WTC11 (cell line): ENCODE measurements at regions not wholly inside any gene's neighbourhood (a gene's known extent, or its start where the extent isn't known, plus 50 kb on each side); places are given as distances from the start of the nearest gene placed in this dataset.

Experiments used
- ATAC-seq: fragments of 200-7000 bp; cut with Tn5 transposase; 2 replicates; pipeline ENCODE4 v1.10.0; 2021; ENCODE audit warnings: mild to moderate bottlenecking, moderate library complexity
- CTCF ChIA-PET: fragments of 300-600 bp; sonication (Branson Sonifier 250); formaldehyde crosslinking; loops from one replicate; lab custom pipeline; 2021; ENCODE audit warnings: antibody characterized with exemption; lab: Charles Lee
- POLR2A ChIA-PET: fragments of 350-600 bp; sonication (Branson Sonifier 250); formaldehyde crosslinking; loops from one replicate; lab custom pipeline; 2021; ENCODE audit warnings: antibody characterized with exemption; lab: Charles Lee
- DNase-seq: peaks from one replicate; pipeline ENCODE4 v3.0.0; 2021; ENCODE audit warnings: low spot score
- H3K27ac Mint-ChIP-seq: 2 replicates; pipeline ENCODE4 v1.8.0; 2021; ENCODE audit warnings: mixed read lengths
- H3K27me3 Mint-ChIP-seq: 2 replicates; pipeline ENCODE4 v1.8.0; 2021; ENCODE audit warnings: low read depth, mild to moderate bottlenecking, moderate library complexity, mixed read lengths
- H3K36me3 Mint-ChIP-seq: 2 replicates; pipeline ENCODE4 v1.8.0; 2021; ENCODE audit warnings: mixed read lengths
- H3K4me1 Mint-ChIP-seq: 2 replicates; pipeline ENCODE4 v1.8.0; 2022; ENCODE audit warnings: mixed read lengths
- H3K4me3 Mint-ChIP-seq: 2 replicates; pipeline ENCODE4 v1.8.0; 2021; ENCODE audit warnings: mild to moderate bottlenecking, moderate library complexity, mixed read lengths
- H3K9me3 Mint-ChIP-seq: 2 replicates; pipeline ENCODE4 v1.8.0; 2021; ENCODE audit warnings: mixed read lengths
- CREB1 ChIP-seq: sonication (generic); formaldehyde crosslinking; IDR thresholded peaks from 2 replicates; pipeline ENCODE4 v1.8.0; 2023; ENCODE audit warnings: mild to moderate bottlenecking, missing genetic modification reagents
- HMGA2 ChIP-seq: fragments of 250-450 bp; sonication (Bioruptor Pico); IDR thresholded peaks from 2 replicates; pipeline ENCODE4 v1.4.0; 2021; ENCODE audit warnings: mild to moderate bottlenecking, moderate library complexity
- JAZF1 ChIP-seq: fragments of 250-450 bp; sonication (Bioruptor Pico); IDR thresholded peaks from 2 replicates; pipeline ENCODE4 v1.9.0; 2021; ENCODE audit warnings: moderate library complexity, mild to moderate bottlenecking, inconsistent platforms
- OVOL2 ChIP-seq: fragments of 250-450 bp; sonication (Bioruptor Pico); IDR thresholded peaks from 2 replicates; pipeline ENCODE4 v1.9.0; 2021; ENCODE audit warnings: mild to moderate bottlenecking, borderline replicate concordance
- RORB ChIP-seq: fragments of 250-450 bp; sonication (Bioruptor Pico); IDR thresholded peaks from 2 replicates; pipeline ENCODE4 v1.9.0; 2021; ENCODE audit warnings: mild to moderate bottlenecking
- TEAD1 ChIP-seq: sonication (generic); formaldehyde crosslinking; IDR thresholded peaks from 2 replicates; pipeline ENCODE4 v1.8.0; 2022; ENCODE audit warnings: mild to moderate bottlenecking, missing genetic modification reagents
- TEAD4 ChIP-seq: sonication (generic); formaldehyde crosslinking; IDR thresholded peaks from 2 replicates; pipeline ENCODE4 v1.8.0; 2022; ENCODE audit warnings: mild to moderate bottlenecking, missing genetic modification reagents
- ZNF396 ChIP-seq: fragments of 250-450 bp; sonication (Bioruptor Pico); IDR thresholded peaks from 2 replicates; pipeline ENCODE4 v1.8.0; 2021; ENCODE audit warnings: mild to moderate bottlenecking, moderate library complexity, borderline replicate concordance
- ZNF423 ChIP-seq: fragments of 250-450 bp; sonication (Bioruptor Pico); IDR thresholded peaks from 2 replicates; pipeline ENCODE4 v2.1.2; 2022; ENCODE audit warnings: mild to moderate bottlenecking, moderate library complexity
- TF ChIP-seq, protein P1 (sequence below): sonication (generic); formaldehyde crosslinking; IDR thresholded peaks from 2 replicates; pipeline ENCODE4 v1.8.0; 2023; ENCODE audit warnings: missing genetic modification reagents, mild to moderate bottlenecking, borderline replicate concordance
- TF ChIP-seq, protein P2 (sequence below): sonication (generic); formaldehyde crosslinking; IDR thresholded peaks from 2 replicates; pipeline ENCODE4 v1.8.1; 2023; ENCODE audit warnings: mild to moderate bottlenecking, missing genetic modification reagents, moderate library complexity
- TF ChIP-seq, protein P3 (sequence below): sonication (generic); formaldehyde crosslinking; IDR thresholded peaks from 2 replicates; pipeline ENCODE4 v1.8.0; 2023; ENCODE audit warnings: missing genetic modification reagents
- TF ChIP-seq, protein P4 (sequence below): sonication (generic); formaldehyde crosslinking; IDR thresholded peaks from 2 replicates; pipeline ENCODE4 v1.8.0; 2022; ENCODE audit warnings: mild to moderate bottlenecking, missing genetic modification reagents
- TF ChIP-seq, protein P5 (sequence below): sonication (generic); formaldehyde crosslinking; IDR thresholded peaks from 2 replicates; pipeline ENCODE4 v1.8.1; 2023; ENCODE audit warnings: mild to moderate bottlenecking, missing genetic modification reagents
- TF ChIP-seq, protein P6 (sequence below): fragments of 250-450 bp; sonication (Bioruptor Pico); IDR thresholded peaks from 2 replicates; pipeline ENCODE4 v2.1.2; 2022; ENCODE audit warnings: mild to moderate bottlenecking, moderate library complexity

DNA sequence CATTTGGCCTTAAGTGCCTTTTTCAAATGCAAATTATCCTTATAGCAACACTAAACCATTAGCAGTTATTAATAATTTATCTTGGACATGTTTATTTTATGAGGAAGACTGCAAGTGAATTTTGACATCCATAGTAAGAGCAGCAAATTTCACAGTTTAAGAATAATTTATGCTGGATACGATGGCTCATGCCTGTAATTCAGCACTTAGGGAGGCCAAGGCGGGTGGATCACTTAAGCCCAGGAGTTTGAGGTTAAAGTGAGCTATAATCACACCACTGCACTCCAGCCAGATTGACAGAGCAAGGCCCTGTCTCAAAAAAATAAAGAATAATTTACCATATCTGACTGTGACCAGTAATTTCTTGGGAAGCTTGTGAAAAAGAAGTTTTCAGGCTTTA is 286.2 kb downstream of the TMX3 start (continued):
- TF ChIP-seq, protein P1, sequence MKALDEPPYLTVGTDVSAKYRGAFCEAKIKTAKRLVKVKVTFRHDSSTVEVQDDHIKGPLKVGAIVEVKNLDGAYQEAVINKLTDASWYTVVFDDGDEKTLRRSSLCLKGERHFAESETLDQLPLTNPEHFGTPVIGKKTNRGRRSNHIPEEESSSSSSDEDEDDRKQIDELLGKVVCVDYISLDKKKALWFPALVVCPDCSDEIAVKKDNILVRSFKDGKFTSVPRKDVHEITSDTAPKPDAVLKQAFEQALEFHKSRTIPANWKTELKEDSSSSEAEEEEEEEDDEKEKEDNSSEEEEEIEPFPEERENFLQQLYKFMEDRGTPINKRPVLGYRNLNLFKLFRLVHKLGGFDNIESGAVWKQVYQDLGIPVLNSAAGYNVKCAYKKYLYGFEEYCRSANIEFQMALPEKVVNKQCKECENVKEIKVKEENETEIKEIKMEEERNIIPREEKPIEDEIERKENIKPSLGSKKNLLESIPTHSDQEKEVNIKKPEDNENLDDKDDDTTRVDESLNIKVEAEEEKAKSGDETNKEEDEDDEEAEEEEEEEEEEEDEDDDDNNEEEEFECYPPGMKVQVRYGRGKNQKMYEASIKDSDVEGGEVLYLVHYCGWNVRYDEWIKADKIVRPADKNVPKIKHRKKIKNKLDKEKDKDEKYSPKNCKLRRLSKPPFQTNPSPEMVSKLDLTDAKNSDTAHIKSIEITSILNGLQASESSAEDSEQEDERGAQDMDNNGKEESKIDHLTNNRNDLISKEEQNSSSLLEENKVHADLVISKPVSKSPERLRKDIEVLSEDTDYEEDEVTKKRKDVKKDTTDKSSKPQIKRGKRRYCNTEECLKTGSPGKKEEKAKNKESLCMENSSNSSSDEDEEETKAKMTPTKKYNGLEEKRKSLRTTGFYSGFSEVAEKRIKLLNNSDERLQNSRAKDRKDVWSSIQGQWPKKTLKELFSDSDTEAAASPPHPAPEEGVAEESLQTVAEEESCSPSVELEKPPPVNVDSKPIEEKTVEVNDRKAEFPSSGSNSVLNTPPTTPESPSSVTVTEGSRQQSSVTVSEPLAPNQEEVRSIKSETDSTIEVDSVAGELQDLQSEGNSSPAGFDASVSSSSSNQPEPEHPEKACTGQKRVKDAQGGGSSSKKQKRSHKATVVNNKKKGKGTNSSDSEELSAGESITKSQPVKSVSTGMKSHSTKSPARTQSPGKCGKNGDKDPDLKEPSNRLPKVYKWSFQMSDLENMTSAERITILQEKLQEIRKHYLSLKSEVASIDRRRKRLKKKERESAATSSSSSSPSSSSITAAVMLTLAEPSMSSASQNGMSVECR (CRISPR knock-in tag), result no peak
- TF ChIP-seq, all 79 proteins: peak for 0

DNA sequence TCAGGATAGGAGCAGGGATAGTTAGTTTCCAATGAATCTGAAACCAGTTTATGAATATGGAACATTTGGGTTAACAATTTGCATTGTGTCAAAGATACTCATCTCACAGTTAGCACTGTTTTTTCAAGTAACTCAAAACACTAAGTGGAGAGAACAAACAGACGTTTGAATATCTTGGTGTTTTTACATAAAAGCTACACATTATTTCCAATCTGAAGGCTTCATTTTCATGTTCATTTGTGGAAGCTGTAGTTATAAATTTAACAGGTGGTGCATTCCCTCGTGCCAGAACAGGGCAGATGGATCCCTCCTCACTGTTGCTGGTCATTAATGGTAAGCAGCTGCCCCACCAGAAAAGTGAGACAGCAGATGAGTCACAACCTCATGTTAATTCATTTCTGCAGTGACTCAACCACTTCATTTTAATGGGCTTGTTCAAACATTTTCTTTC is 286.9 kb downstream of the TMX3 start:
- ChIA-PET CTCF (no interaction called here), POLR2A (no interaction called here)
- Mint-ChIP-seq H3K27me3 (no peaks in the 10 kb centered on the region), H3K9me3 (peaks cover 3% of the 10 kb centered on the region), H3K27ac (no peak overlapping the region), H3K4me1 (no peaks in the 10 kb centered on the region; the same call in 1 of the 2 replicates), H3K4me3 (no peak overlapping the region), H3K36me3 (peaks cover 1% of the 10 kb centered on the region; the same call in 1 of the 2 replicates)
- DNase-seq (no peak), ATAC-seq (no peak)
- TF ChIP-seq, protein P2, sequence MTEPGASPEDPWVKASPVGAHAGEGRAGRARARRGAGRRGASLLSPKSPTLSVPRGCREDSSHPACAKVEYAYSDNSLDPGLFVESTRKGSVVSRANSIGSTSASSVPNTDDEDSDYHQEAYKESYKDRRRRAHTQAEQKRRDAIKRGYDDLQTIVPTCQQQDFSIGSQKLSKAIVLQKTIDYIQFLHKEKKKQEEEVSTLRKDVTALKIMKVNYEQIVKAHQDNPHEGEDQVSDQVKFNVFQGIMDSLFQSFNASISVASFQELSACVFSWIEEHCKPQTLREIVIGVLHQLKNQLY (CRISPR knock-in tag), result no peak
- TF ChIP-seq TEAD1 (no peak), ZNF396 (CRISPR knock-in tag) (no peak), HMGA2 (CRISPR knock-in tag) (no peak), ZNF423 (CRISPR knock-in tag) (no peak), CREB1 (CRISPR knock-in tag) (no peak), TEAD4 (CRISPR knock-in tag) (no peak), RORB (no peak), JAZF1 (CRISPR knock-in tag) (no peak), OVOL2 (CRISPR knock-in tag) (no peak)
- TF ChIP-seq, protein P1 (CRISPR knock-in tag), result no peak
- TF ChIP-seq, protein P3, sequence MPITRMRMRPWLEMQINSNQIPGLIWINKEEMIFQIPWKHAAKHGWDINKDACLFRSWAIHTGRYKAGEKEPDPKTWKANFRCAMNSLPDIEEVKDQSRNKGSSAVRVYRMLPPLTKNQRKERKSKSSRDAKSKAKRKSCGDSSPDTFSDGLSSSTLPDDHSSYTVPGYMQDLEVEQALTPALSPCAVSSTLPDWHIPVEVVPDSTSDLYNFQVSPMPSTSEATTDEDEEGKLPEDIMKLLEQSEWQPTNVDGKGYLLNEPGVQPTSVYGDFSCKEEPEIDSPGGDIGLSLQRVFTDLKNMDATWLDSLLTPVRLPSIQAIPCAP (CRISPR knock-in tag), result no peak
- TF ChIP-seq, protein P4, sequence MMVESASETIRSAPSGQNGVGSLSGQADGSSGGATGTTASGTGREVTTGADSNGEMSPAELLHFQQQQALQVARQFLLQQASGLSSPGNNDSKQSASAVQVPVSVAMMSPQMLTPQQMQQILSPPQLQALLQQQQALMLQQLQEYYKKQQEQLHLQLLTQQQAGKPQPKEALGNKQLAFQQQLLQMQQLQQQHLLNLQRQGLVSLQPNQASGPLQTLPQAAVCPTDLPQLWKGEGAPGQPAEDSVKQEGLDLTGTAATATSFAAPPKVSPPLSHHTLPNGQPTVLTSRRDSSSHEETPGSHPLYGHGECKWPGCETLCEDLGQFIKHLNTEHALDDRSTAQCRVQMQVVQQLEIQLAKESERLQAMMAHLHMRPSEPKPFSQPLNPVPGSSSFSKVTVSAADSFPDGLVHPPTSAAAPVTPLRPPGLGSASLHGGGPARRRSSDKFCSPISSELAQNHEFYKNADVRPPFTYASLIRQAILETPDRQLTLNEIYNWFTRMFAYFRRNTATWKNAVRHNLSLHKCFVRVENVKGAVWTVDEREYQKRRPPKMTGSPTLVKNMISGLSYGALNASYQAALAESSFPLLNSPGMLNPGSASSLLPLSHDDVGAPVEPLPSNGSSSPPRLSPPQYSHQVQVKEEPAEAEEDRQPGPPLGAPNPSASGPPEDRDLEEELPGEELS (CRISPR knock-in tag), result no peak
- TF ChIP-seq, protein P5, sequence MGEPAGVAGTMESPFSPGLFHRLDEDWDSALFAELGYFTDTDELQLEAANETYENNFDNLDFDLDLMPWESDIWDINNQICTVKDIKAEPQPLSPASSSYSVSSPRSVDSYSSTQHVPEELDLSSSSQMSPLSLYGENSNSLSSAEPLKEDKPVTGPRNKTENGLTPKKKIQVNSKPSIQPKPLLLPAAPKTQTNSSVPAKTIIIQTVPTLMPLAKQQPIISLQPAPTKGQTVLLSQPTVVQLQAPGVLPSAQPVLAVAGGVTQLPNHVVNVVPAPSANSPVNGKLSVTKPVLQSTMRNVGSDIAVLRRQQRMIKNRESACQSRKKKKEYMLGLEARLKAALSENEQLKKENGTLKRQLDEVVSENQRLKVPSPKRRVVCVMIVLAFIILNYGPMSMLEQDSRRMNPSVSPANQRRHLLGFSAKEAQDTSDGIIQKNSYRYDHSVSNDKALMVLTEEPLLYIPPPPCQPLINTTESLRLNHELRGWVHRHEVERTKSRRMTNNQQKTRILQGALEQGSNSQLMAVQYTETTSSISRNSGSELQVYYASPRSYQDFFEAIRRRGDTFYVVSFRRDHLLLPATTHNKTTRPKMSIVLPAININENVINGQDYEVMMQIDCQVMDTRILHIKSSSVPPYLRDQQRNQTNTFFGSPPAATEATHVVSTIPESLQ (CRISPR knock-in tag), result no peak
- TF ChIP-seq, protein P6, sequence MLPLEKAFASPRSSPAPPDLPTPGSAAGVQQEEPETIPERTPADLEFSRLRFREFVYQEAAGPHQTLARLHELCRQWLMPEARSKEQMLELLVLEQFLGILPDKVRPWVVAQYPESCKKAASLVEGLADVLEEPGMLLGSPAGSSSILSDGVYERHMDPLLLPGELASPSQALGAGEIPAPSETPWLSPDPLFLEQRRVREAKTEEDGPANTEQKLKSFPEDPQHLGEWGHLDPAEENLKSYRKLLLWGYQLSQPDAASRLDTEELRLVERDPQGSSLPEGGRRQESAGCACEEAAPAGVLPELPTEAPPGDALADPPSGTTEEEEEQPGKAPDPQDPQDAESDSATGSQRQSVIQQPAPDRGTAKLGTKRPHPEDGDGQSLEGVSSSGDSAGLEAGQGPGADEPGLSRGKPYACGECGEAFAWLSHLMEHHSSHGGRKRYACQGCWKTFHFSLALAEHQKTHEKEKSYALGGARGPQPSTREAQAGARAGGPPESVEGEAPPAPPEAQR (CRISPR knock-in tag), result no peak
